Activated CD4-positive, alpha-beta T cell treated with anti-CD3 and anti-CD28 coated beads, Interleukin-2, amount 50 U/mL, for 16 hours (primary cell): ENCODE measurements at regions not wholly inside any gene's neighbourhood (a gene's known extent, or its start where the extent isn't known, plus 50 kb on each side); places are given as distances from the start of the nearest gene placed in this dataset.
"Not testable (repeated sequence)": the region's sequence is repeated elsewhere in the genome, so short reads cannot be mapped to it uniquely, and the experiment has no call there.

Experiments used
- DNase-seq: peaks from one replicate; pipeline ENCODE4 v3.0.0-alpha.2; 2020

- DNase-seq = no peak
Observed at GRCh38 chr5:18489703-18490102, 855.4 kb downstream of the TAF11L14 start.

DNA sequence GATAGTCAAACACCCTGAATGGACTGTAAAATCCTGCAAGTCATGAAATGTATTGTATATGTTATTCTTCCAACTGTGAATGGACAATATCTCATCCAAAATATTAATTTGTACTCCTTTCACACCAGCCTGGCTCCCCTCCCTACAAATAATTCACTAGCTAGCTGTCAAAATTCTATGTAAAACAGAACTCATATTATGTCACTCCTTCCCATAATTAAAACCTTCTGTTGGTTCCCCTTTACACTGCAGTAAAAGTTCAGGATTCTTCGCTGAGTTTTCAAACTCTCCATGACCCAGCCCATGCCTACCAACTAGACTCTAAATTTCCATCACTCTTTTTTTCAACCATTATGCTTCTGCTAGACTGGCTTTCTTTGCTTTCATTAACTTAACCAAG is 857.1 kb downstream of the TAF11L14 start:
- no peak for DNase-seq

GRCh38 chr5:18495157-18495556 is 860.9 kb downstream of the TAF11L14 start:
- DNase-seq = no peak

GRCh38 chr5:18496041-18496440 is 861.8 kb downstream of the TAF11L14 start:
- no peak for DNase-seq

GRCh38 chr5:18497089-18497488 is 862.8 kb downstream of the TAF11L14 start:
- no peak for DNase-seq

GRCh38 chr5:18503797-18504328 is 869.6 kb downstream of the TAF11L14 start:
- DNase-seq = no peak

- no peak for DNase-seq
Observed at GRCh38 chr5:18507114-18507513, 872.9 kb downstream of the TAF11L14 start.

DNA sequence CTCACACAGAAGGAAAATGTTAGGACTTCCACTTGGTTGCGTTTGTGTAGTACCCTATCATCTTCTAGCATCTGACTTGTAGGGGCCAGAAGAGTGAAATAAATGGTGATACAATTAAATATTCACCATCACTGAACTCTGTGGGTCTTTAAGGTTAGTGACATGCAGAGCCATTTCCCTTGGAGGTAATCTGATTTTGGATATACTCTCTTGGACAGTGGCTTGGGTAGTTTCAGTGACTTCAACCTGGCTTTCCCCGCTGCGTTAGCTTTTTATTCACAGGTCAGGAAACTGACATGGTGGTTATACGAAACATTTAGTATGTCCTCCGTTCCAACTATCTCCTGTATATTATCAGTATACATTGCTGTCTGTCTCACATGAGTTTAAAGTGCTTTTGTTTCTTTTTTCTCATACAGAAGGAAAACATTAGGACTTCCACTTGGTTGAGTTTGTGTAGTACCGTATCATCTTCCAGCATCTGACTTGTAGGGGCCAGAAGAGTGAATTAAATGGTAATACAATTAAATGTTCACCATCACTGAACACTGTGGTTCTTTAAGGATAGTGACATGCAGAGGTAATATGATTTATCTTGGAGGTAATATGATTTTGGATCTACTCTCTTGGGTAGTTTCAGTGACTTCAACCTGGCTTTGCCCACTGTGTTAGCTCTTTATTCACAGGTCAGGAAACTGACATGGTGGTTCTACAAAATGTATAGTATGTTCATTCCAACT is 883.6 kb downstream of the TAF11L14 start:
- DNase-seq = no peak

GRCh38 chr5:18523380-18523779 is 889.1 kb downstream of the TAF11L14 start:
- DNase-seq = no peak

DNA sequence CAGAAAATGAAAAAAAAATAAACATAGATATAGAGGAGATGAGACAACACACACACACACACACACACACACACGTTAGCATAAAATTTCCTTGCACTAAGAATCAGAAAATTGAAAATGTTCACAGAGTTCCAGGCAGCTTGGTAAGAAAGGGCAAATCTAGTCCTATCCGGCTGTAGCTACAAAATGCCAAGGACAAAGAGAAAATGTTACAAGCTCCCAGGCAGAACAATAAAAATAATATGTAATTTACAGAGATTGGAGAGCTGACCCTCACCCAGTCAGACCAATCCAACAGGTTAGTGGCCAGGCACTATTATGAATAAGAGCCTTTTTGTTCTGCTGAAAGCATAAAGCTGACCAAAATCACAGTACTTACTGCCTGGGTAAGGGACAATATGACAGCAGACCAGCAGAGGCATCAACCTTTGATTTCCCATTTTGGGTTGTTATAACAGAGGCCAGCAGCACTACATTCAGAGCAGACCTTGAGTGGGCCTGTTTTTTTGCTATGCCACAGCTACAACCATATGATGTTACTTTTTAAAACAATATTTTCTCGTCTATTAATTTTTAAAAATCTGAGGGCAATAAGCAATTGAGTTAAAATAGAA is 892.6 kb downstream of the TAF11L14 start:
- DNase-seq = no peak

DNA sequence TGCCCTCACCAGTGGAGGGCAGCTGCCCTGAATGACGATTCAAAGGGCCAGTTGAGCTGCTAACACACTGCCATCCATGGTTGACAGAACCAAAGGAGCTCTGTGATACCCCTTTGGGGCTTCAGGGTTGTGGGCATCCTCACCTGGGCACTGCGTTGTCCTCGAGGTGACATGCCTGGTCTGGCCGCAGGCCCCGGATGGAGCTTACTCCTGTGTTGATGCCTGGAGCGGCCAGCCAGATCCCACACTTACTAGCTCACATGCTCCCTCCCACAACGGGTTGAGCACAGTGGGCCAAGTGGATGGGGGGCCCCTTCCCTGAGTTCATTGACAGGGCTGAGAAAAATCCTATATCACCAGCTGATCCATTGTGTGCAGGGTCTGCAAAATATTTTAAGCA is 898.9 kb downstream of the TAF11L14 start:
- no peak for DNase-seq

DNA sequence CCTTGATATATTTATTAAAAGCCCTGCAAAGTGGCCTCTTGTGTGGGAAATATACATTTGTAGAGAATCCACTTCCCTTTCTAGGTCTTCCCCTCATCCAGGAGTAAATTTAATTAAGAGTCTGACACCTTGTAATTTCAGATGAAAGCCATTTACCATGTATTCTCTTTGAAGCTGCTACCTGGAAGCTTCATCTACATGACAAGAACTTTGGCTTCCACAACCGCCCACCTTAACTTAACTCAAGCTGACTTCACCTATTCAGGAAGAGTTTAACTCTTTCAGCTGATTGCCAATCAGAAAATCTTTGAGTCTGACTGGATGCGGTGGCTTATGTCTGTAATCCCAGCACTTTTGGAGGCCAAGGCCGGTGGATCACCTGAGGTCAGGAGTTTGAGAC is 899.9 kb downstream of the TAF11L14 start:
- no peak for DNase-seq

DNA sequence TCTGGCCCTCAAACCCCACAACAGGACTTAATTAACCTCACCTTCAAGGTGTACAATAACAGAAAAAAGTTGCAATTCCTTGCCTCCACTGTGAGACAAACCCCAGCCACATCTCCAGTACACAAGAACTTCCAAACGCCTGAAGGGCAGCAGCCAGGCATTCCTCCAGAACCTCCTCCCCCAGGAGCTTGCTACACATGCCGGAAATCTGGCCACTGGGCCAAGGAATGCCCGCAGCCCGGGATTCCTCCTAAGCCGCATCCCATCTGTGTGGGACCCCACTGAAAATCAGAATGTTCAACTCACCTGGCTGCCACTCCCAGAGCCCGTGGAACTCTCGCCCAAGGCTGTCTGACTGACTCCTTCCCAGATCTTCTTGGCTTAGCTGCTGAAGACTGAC is 901.5 kb downstream of the TAF11L14 start:
- DNase-seq = not testable (repeated sequence)

GRCh38 chr5:18544421-18544820 is 910.2 kb downstream of the TAF11L14 start:
- DNase-seq = no peak

DNA sequence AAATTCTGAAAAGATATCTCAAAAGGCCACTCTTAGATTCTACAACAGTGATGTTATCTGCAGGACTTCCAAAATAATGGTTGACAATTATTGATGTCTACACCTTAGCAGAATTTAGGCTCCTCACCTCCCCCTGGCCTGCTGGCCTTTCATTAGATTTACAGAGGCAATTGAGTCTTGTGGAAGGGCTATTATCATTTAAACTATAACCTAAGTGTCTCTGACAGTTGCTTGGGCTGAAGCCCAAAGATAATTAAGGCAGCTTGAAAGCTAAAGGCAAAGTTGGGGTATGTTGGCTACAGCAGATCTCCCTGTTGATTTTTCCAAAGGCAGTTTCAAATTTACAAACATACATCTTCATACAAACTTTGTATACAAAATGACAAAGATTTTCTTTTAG is 912.3 kb downstream of the TAF11L14 start:
- no peak for DNase-seq

GRCh38 chr5:18551716-18552115 is 917.5 kb downstream of the TAF11L14 start:
- no peak for DNase-seq

- DNase-seq = no peak
Observed at GRCh38 chr5:18553269-18553668, 919.0 kb downstream of the TAF11L14 start.

- DNase-seq = no peak
Observed at GRCh38 chr5:18560602-18561001, 926.3 kb downstream of the TAF11L14 start.

- DNase-seq = no peak
Observed at GRCh38 chr5:18563853-18564252, 929.6 kb downstream of the TAF11L14 start.

DNA sequence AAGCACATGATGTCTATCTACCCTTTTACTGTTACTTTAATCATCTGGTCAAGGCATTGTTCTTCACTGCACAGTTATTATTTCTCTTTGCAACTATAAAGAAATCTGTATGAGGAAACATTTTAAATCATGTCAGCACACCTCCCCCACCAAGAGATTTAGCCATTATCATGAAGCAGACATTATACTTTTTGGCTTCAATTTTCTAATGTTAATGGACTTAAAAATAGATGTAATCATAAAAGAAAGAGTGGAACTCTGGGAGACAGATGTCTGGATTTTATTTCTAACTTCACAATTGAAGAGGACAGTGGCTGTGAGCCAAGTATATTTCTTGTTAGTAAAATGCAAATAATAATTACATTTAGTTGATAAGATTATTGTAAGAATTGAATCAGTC is 932.4 kb downstream of the TAF11L14 start:
- no peak for DNase-seq

GRCh38 chr5:18576586-18576985 is 942.3 kb downstream of the TAF11L14 start:
- no peak for DNase-seq

DNA sequence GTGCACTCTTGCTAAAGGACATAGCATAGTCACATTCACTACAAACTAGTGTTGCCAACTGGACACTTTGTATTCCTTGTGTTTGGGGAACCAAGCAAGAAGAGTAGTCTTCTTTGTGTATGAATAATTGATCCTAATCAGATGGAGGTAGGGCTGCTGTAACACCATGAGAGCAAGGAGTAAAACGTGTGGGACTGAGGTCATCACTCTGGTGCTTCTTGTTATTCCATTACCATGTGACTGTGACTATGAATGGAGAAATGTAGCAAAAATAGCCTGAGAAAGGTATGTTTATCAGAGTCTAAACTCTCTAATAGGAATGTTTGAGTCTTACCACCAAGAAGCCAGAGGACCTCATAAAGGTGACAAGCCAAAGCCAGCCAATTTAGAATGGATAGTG is 966.9 kb downstream of the TAF11L14 start:
- DNase-seq = no peak

DNA sequence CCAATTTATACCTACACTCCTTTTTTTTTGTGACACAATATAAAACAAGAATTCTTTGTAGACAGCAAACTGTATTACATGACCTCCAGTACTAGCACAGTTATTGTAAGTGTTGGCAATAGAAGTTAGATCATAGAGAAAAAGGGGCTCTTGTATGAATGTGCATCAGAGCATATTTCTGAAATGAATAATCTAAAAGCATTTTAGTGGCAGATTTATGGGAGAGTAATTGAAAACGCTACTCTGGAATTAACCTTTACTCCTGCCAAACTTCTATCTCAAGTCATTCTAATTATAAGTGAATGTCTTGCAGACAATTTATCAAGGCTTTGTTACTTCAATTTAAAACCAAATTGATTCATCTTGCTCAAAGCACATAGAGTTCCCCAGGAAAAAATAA is 968.1 kb downstream of the TAF11L14 start:
- no peak for DNase-seq

DNA sequence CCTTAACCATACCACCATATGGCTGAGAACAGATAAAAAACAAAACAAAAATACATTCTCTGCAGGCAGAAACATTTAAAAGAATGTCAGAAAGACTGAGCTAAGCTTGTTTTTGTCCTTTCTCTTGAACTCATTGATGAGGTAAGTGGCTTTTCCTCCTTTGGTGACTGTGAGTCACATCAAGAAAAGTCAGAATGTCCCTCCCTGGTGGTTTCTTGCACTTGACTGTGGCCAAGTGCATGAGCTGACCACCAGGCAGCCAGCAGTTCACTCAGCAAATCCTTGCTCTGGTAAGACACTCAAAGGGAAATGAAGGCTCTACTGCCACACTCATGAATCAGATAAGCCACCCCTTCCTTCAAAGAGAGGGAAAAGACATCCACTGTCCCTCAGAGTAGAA is 970.9 kb downstream of the TAF11L14 start:
- no peak for DNase-seq

DNA sequence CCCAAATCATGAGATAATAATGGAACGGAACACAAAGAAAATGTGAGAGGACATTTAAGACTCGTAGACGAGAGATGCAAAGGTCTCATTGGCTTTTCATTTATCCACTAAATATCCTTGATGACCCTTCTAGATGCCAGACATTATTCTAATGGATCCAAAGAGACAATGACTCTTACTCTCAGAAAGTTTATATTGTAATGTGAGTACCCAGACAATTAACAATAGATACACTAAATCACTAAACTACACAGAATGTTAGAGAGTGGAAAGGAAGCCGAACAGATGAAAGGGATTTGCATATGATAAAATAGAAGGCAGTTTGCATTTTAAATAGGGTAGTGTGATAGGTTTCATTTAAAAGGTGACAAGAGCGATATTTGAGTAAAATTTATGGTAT is 973.3 kb downstream of the TAF11L14 start:
- no peak for DNase-seq
